Left hindlimb (tissue), 1 donor: ENCODE measurements at regions not wholly inside any gene's neighbourhood (a gene's known extent, or its start where the extent isn't known, plus 50 kb on each side); places are given as distances from the start of the nearest gene placed in this dataset.
"Not testable (repeated sequence)": the region's sequence is repeated elsewhere in the genome, so short reads cannot be mapped to it uniquely, and the experiment has no call there.

ENCODE experiments used
- DNase-seq: peaks from one replicate; pipeline ENCODE4 v3.0.0-alpha.2; 2018

DNA sequence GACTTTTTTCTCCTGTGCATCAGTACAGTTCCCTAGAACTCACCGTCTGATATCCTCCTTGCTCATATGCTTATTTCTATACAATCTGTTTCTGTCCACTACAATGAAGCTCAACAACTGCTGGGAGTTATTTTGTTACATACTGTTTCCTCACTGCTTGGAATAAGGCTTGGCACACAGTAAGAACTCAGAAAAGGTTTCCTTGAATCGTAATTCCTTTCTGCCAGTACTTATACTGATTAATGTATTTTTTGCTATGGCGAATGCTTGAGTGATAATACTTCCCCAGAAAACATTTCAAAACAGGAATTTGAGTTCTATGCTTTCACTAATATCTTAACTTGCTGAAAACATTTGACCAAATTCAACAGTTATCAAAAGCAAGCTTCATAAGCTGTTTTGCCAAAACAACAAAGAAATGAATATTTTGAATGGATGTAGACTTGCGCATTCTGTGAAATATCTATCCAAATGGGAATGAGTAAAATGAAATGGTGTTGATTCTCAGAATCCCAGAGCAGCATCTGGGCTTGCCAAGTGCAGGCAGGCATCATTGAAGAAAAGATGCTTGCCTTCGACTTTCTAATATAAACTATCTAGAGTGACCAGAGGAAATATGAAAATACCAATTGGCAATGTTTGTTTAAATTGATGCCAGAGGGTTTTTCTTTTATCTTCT is 286.3 kb downstream of the RAP2B start:
- no peak for DNase-seq

DNA sequence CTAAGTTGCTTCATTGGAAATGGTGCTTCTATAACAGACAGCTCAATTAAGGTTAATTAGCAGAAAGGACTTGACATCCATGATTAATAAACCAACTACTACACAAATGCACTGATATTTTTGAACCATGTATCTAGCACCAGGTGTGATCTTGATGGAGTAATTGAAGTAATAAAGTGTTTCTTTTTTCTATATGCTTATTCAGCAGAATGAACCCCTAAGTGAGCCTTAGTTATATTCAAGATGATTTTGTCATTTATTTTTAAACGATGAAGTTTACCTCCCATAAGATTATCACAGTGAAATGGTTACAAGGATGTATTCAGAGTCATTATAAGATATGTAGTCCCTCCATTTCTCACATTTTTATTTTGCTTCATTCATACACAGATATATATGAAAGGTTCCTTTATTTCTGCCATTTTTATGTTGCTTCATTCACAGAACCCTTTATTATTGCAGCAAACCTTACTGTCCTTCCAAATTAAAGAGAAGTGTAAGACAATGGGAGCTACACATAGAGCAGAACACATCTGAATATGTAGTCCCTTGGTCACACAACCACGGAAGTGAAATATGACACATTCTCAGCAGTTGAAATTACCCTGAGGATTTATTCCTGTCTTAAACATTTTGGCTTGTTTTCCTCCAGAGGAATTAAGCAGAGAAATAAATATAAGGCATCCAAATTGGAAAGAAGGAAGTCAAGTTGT is 295.0 kb downstream of the RAP2B start:
- no peak for DNase-seq

DNA sequence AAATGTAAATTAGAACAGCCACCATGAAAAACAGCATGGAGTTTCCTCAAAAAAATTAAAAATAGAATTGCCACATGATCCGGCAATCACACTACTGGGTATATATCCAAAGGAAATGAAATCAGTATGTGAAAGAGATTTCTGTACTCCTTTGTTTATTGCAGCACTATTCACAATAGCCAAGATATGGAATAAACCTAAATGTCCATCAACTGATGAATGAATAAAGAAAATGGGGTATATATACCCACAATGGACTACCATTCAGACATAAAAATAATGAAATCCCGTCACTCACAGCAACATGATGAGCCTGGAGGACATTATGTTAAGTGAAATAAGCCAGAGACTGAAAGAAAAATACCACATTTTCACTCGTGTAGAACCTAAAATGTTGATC is 296.9 kb downstream of the RAP2B start:
- no peak for DNase-seq

DNA sequence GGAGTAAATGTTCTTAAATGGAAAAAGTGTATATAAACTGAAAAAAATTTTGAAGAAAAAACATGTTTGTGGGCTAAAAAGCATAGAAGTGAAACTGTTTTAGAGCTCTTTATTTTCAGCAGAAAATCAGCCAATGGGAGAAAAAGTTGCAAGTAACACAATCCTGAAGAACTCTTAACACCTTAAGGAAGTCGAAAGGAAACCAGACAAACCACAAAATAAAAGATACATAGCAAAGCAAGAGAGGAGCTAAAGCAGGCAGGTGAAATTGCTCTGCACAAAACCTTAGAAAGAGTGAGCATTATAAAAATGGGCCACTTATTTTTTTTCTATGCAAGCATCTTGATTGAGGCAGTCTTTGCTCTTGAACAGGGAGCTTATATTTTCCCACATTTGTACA is 300.5 kb downstream of the RAP2B start:
- DNase-seq: no peak

DNA sequence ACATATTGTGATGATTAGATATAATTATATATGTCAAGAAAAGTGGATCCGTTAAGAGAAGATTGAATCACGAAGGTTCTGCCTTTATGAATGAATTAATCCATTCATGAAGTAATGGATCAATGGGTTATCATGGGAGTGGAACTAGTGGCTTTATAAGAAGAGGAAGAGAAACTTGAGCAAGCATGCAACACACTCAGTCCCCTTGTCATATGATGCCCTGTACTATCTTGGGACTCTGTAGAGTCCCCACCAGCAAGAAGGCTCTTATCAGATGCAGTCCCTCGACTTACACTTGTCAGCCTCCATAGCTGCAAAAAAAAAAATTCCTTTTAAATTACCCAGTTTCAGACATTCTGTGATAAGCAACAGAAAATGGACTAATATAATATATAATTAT is 301.9 kb downstream of the RAP2B start:
- no peak for DNase-seq

DNA sequence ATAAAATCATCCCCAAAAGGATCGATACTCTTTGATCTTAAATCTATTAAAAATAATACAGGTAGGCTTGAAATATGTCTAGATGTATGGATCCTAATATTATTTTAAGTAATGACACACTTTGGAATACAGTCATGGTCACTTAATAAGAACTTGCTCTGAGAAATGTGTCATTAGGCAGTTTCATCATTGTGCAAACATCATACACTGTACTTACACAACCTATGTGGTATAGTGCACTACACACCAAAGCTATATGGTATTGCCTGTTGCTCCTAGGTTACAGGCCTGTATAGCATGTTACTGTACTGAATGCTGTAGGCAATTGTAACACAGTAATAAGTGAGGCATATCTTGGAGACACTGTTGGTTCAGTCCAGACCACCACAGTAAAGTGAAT is 307.1 kb downstream of the RAP2B start:
- DNase-seq: no peak

DNA sequence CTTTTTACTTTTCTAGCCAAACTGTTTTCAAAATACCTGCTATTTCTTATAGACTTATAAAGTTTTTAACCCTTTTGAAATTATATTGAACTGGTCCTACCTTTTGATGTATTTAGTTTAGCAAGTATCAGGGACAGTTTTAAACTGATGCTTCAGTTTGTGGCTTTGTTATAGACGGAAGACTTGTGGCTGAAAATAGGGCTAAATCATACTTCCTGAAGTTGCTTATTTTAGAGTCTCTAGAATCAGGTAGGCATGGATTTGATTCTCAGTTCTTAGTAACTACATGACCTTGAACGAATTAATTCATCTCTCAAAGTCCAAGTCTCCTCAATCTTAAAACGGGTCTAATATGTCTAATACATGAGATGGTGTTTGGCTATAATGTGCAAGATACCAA is 322.8 kb downstream of the RAP2B start:
- DNase-seq: no peak

DNA sequence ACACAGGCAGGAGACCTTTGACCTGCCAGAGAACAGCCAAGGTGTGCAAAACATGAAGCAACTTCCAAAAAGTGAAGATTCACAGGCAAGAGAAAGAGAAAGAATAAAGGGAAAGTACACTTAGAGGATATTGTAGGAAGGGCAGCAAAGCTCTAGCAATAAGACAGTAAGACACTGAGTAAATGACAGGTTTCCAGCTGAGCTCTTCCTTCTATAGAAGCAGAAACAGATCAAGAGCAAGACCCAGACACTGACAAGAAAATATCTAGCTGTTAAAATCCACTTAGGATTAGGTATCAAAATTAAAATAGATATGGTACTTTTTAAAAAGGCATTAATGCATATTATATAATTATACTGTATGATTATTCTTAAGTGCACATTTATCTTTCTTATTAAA is 333.4 kb downstream of the RAP2B start:
- DNase-seq: no peak

DNA sequence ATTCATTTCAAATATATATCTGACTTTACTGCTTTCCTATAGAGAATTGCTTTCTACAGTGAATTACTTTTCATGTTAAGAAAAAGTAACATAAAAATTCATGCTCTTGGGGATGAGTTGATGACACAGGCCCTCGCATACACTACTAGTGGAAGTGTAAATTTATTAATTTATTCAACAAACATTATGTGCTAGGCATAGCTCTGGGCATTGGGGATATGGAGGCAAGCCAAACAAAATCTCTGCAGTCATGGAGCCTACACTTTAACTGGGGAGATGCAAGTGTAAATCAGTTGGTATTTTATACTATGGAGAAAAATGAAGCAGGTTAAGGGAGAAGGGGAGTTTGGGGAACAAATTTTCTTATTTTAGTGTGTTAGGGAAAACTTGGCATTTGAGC is 340.7 kb downstream of the RAP2B start:
- no peak for DNase-seq

DNA sequence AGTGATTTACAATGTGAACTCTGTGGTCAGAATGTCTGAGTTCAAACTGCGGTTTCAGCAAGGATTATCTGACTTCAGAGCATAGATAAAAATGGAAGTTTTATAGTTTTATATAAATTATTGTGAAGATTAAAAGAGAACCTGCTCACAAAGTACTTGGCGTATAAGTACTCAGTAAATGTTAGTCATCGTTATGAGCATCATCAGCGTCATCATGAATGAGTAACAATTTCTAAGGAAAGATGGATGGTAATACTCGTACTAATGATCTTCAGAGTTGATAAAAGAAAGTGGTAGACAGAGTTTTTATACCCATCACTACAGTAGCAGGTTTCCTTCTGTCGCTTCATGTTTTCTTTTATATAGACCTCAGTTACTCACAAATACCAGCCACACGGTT is 341.8 kb downstream of the RAP2B start:
- no peak for DNase-seq

DNA sequence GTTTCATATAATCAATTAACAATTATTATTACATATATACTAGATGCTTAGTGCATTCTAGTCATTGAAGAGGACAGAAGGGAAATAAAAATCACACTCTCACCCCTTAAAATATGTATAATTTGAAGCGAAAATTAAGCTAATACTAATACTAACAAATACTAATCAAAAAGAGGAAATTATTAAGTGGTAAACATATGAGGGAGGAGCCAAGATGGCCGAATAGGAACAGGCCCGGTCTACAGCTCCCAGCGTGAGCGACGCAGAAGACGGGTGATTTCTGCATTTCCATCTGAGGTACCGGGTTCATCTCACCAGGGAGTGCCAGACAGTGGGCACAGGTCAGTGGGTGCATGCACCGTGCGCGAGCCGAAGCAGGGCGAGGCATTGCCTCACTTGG is 344.2 kb downstream of the RAP2B start:
- not testable (repeated sequence) for DNase-seq

DNA sequence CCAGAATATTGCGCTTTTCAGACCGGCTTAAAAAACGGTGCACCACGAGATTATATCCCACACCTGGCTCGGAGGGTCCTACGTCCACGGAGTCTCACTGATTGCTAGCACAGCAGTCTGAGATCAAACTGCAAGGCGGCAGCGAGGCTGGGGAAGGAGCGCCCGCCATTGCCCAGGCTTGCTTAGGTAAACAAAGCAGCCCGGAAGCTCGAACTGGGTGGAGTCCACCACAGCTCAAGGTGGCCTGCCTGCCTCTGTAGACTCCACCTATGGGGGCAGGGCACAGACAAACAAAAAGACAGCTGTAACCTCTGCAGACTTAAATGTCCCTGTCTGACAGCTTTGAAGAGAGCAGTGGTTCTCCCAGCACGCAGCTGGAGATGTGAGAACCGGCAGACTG is 344.7 kb downstream of the RAP2B start:
- not testable (repeated sequence) for DNase-seq

DNA sequence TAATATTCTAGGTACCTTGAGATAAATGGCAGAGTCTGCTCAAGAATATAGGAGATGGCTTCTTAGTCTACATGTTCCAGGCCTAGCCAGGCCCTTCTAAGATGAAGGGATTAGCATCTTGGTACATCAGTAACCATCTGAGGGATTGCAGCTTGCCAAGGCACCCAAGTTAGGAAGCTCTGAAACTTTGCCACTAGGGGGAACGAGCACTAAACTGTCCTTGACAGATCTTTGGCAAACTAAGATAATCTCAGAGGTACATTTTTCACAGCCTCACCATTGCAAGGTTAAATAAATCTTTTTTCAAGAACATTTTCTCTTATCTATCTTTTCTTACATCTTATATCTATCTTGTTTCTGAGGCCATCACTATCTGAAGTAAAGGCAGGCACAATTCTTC is 351.2 kb downstream of the RAP2B start:
- DNase-seq: no peak

DNA sequence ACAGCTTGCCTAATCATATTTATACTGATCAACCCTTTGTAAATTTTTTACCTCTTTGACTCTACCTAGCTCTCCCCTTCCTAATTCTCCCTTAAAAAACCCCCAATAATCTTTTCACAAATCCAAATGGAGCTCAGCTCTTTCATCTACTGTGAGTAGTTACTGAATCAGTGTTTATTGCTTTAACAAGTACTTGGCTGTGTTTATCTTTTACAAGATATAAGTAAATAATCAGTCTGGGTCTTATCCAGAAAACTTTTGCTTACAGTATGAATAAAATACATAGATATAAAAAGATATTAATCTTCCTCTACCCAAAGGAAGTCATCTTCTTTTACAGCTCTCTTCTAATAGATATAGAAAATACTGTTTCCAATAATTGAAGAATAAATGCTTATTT is 366.4 kb downstream of the RAP2B start:
- DNase-seq: no peak

DNA sequence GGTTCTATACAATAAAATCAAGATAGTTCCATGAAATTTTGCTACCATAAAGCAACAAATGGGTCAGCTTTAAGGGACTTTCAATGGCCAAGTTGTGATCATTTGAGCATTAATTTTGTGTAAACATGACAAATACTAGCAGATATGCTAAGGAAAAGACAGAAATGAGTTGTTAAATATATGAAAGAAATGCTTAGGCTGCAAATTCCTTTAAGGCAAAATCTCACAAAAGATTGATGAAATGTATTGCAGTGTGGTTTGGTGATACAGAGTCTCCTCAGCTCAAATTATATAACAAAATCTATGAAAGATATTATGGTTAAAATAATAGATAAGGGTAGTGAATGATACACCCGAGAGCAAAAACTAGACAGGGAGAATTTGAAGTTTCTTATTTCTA is 377.2 kb downstream of the RAP2B start:
- no peak for DNase-seq

DNA sequence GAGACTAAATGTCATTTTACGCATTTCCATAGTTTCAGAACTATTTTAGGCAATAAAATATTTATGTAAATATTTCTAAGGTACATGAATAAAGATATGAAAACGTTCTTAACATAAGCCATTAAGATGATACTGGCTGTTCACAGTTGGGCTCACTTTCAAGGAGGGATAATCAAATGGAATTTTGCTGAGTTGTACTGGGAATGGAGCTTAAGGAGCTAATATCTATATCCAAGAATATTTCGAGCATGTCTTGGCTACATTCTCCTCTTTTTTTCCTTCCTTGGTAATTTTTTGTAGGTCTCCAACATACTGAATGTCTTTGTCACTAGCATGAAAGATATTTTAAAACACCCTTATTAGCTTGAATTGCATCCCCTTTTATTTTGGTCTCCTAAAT is 383.4 kb downstream of the RAP2B start:
- DNase-seq: no peak

DNA sequence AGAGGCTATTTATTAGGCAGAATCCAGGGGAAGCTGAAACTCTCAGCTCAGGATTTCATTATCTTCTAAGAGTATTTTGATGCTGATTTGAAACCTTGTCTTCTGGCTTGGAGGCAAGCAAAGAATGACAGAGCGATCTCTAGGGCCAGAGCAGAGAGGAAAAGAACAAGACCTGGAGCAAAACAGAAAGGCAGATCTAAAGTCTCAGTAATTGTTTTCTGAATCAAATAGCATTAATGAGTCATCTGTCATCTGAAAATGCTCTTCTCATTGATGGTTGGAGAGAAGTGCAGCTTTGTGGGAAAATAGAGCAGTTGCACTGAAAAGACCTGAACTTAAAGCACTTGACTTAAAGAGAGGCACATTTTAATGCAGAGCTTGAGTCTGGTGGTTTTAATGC is 385.9 kb downstream of the RAP2B start:
- no peak for DNase-seq

DNA sequence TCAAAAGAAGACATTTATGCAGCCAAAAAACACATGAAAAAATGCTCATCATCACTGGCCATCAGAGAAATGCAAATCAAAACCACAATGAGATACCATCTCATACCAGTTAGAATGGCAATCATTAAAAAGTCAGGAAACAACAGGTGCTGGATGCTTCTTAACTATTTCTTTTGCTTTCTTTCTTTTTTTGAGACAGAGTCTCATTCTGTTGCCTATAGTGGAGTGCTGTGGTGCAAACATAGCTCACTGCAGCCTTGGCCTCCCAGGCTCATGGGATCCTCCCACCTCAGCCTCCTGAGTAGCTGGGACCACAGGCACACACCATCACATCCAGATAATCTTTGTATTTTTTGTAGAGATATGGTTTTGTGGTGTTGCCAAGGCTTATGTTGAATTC is 387.7 kb downstream of the RAP2B start:
- not testable (repeated sequence) for DNase-seq

DNA sequence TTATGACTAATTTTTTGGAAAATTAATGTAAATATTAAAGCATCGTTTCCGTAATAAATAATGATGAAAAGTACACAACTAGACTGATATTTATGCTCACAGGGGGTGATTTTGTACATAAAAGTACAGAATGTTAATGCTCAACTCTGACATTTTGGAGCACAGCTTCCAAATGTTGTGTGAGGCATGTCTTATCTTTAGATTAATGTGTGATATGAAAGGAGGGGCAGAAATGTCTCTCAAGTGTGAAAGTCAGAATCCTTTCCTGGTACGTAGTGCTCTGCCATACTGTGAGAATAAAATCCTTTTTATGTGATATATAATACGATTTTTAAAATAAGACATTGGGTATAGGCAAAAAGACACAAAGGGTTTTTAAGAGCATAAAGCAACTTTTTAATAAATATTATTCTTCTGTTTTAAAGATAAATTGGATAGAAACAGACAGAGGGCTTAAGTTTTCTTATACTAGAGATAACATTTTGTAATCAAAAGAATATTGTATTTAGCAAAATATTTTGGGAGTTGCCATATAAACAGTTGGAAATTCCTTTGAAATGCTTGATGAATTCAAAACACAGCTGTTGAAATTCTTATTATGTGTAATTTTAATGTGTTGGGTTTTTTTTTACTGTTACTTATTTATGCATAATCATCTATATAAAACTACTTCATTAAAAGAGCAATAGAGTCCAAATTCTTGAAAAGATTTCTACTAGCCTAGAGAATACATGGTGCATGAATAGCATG is 389.7 kb downstream of the RAP2B start:
- DNase-seq: no peak

DNA sequence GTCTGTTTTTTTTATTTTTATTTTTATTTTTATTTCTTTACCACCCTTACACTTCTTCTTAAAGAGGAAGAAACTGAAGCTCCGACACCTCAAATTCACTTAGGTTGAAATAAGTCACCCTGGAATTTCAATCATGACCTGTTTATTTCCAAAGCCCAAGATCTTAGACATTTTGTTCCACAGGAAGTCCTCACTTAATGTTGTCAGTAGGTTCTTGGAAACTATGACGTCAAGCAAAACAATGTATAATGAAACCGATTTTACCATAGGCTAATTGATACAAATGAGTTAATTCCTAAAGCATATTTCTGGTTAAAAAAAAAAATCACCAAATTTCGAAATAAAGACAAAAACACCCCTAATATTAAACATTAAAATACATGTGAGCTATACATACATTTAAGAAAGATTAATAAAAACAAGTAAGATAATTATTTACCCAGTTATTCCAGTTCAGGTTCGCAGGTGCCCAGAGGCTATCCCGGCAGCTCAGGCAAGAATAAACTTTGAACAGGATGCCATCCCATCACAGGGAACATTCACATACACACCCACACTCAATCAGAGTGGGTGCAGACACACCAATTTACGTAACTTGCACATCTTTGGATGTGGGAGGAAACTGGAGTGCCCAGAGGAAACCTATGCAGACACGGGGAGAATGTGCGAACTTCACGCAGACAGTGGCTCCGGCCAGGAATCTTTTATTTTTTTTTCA is 391.0 kb downstream of the RAP2B start:
- no peak for DNase-seq

DNA sequence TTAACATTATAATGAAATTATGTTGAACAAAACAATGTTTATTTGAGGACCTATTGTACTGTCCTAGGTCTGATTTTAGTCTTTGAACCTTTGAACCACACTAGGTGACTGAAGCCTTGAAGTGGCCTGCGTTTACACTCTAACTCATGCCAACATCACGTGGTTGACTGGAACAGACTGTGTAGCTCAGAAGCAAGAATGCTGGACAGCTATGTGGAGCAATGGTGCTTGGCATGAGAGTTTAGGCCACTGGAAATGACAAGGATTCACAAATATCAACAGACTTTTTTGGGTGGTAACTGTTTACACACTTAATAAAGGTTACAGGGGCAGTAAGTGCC is 391.5 kb downstream of the RAP2B start:
- DNase-seq: no peak

DNA sequence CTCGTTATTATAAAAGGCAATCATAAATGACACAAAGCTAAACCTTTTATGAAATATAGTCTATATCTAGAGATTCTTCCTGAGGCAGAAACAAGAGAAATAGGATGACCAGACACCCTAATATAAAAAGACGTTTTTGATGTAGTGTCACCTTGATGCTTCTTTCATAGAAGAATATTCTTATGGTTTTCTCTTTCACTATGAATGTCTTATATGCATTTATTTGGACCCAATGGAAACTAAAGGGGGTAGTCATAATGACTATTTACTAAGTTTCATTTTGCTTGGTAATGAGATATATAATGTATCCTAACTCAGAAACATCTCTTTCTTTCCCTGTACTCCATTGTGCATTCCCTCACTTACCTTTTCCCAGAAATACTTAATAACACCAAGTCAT is 393.9 kb downstream of the RAP2B start:
- no peak for DNase-seq

DNA sequence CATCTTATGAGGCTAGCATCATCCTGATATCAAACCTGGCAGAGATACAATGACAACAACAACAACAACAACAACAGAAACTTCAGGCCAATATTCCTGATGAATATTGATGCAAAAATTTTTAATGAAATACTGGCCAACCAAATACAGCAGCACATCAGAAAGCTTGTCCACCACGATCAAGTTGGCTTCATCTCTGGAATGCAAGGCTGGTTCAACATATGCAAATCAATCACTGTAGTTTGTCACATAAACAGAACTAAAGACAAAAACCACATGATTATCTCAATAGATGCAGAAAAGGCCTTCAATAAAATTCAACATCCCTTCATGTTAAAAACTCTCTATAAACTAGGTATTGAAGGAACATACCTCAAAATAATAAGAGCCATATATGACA is 397.3 kb downstream of the RAP2B start:
- not testable (repeated sequence) for DNase-seq

DNA sequence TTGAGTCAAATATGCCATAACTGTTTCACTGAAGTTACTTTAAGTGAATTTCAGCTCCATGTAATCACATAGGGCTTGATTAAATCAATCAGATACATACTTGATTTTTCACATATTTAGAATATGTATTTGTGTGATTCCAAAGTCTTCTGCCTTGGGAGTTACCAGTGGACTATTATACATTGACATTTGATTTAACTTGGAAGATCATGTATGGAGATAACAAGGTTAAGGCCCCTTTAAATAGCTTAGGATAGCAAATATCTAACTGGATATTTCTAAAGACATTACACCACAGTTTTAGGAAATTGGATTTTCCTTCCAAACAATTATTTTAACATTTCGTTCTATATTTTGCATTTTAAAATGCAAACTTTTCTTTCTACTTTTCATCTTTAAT is 405.0 kb downstream of the RAP2B start:
- no peak for DNase-seq
